SK-N-MC (cell line): ENCODE measurements at regions not wholly inside any gene's neighbourhood (a gene's known extent, or its start where the extent isn't known, plus 50 kb on each side); places are given as distances from the start of the nearest gene placed in this dataset.

Experiments used
- EZH2 ChIP-seq: fragments of 200-600 bp; sonication (generic); IDR thresholded peaks from one replicate; pipeline ENCODE4 v1.6.1; 2017; ENCODE audit warnings: antibody characterized with exemption
- FOXP2 ChIP-seq: optimal IDR thresholded peaks from 2 replicates; pipeline ENCODE3; 2011; ENCODE audit warnings: mild to moderate bottlenecking, moderate library complexity; ENCODE audit not compliant: insufficient read depth; ENCODE audit errors: extremely low read length, control extremely low read depth
- POLR2AphosphoS5 ChIP-seq: IDR thresholded peaks from 2 replicates; pipeline ENCODE4 v1.6.1; 2012; ENCODE audit warnings: mild to moderate bottlenecking, low read depth, low read length, borderline replicate concordance

- no peak for TF ChIP-seq POLR2AphosphoS5
- TF ChIP-seq EZH2, result no peak
- TF ChIP-seq FOXP2, result no peak
Observed at GRCh38 chr5:6194906-6195612, 183.3 kb downstream of the MED10 start.
